ENCODE measurements at regions not wholly inside any gene's neighbourhood (a gene's known extent, or its start where the extent isn't known, plus 50 kb on each side); places are given as distances from the start of the nearest gene placed in this dataset.

DNA sequence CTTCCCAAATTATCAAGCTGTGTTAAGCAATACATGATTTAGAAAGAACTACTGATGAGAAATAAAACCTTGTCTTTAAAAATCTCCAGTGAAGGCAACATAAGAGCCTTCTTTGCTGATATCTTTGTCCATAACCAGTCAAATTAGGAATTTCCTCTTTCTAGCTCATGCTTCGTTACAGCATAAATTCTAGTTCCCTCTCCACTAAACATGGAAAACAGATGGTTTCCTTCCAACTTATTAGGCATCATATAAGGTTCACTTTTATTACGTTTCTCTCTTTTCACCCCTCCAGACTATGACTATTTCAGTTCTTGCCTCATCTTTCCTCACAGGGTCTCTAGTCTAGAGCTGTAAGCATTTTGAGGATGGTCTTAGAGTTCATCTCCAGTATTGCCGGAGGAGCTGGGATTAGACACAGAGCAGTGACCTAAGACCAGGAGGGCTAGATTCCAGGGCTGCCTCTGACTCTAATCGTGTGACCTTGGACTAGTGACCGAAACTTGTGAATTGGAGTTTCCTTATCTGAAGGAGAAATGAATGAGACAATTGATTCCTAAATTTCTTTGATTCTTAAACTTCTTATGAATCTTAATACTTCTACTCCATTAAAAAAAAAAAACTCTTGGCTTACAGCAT is 195.5 kb upstream of the APCDD1 start:
- DNase-seq: no peak

DNA sequence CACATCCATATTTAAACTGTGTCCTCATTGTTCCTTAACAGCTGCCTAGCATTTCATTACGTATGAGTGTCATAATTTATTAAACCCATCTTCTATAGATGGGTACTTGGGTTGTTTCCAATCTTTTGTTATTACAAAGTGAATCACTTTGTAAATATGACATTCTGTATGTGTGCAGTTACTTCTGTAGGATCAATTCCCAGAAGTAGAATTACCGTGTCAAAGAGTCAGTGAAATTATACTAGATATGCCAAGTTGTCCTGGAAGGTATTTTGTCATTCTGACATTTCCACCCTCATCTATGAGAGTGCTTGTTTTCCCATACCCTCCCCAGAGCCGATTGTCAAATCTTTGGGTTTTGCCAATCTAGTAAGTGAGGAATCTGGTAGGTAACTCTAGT is 194.5 kb upstream of the APCDD1 start:
- DNase-seq: no peak

DNA sequence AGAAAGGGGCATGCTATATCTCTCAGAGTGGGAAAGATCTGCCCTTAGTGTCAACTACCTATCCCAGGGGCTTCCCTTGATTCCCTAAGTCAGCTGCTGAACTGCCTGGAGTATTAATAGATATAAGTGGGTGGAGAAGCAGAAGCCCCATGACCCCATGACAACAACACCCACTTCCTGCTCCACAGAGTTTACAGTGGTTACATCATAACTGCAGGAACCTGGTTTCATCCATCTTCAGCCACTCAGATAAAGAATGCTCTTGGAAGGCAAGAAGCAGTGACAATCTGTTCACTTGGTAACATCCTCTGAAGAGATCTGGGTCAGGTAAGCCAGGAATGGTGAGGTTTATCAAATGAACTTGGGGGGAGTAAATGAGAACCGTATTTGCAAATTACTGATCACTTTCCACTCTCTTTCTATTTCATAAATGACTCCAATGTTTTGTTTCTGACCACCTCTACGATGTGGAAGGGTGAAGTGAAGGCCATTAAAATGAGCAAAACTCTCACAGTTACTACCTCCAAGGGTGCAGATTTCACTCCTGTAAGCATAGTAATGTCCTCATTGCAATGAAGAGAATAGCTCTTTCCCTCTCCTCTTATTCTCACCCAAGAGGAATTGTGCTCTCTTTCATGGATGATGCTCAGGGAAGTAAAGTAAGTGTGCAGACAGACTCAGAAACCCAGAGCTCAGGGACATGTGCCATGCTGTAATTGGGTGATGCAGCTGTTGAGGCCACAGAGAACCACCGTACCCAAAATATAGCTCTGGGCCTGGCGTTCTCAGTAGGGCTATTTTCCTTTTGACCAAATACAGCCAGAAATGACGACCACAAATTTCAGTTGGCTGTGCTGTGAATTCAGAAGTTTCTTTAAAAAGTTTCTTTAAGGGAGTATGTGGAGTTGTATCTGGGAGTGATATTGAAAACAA is 192.8 kb upstream of the APCDD1 start:
- no peak for DNase-seq

DNA sequence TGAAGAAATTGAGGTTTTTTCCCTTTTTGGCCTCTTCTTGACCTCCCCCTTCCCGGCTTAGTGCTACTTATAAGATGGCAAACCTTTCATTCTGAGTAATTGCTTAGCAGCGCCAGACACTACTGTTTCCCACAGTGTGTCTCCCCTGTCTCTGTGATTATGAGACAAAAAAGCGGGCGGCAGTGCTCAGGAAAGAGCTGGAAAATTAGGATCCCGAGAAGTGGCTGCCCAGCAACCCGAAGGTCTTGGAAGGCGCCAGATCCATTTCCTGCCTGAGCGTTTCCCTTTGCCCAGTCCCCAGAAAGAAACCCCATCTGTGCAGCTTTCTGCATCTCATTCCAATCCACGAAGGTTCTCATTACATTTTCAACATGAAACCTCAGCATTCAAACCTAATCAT is 191.9 kb upstream of the APCDD1 start:
- DNase-seq: no peak

DNA sequence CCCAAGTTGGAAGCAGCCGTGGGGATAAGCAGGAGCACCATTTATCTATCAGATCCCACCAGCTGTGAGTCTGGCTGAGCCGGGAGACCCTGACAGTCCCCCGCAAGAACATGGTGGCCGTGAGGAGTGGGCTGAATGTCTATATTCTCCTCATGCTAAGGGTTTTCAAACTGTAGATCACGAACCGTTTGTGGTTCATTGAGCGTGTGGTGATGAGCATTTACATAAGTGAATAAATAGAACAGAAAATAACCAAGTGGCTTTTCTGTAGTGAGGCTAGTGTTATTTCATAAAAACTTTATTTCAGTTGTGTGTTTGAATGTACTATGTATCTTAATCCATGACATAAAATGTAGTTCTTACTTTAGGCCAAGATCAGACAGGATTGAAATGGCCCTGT is 190.2 kb upstream of the APCDD1 start:
- no peak for DNase-seq

DNA sequence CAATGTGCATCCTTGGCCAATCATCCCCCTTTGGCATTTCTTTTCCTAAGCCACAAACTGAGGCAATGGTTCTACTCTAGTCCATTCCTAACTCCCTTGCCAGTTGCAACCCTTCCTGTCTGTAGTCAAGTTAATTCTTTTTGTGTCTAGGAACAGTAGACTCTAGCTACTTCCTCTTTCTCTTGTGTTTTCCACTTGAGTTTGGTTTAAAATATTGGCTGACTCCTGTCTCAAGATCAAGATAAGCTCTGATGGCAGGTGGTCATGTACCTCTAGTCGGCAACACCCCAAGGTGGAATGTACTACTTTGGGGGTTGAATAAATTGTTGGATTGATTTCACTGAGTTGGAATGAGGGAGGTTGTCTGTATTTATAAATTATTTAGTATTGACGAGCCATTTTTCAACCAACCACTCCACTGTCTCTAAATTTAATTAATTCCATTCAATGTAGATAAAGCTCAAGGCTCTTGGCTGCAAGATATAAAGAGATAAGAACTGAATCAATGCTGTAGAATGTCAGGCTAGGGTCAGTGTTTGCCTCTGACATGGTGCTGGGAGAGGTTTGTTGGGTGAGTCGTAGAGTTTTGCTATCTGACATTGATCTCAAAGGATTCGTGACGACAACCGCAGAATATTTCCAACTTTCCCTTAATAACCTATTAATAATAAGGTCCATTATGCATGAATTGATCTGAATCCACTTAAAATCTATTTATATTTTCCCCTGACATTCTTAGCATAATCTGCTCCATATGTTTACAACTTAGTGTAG is 188.7 kb upstream of the APCDD1 start:
- no peak for DNase-seq

DNA sequence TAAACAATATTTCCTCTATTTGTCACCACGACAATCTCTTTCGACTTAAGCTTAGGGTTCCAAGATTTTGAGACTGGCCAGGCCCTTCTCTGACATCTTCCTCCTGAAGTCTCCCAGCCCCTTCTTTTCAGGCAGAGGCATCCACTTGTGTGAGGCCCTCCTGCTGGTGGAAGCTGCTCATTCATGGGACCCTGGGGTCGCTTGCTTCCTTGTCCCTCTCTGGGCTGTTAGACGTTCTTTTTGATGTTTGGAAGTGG is 188.2 kb upstream of the APCDD1 start:
- no peak for DNase-seq

DNA sequence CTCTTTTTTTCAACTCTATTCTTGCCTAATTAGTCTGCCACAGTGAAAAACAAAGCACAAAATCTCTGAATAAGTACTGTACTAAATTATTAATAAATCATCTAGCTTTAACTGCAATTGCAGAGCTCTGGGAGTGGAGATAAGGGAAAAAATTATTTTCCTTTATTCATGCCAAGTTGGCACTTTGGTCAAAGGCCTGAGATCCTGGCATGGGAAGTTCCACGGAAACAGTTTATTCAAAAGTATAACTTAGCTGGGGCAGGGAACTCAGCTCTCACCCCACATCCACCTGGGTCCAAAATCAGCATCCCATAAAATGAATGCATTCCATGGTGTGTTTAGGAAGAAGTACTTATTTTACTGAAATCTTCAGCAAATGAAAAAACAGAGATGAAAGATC is 185.2 kb upstream of the APCDD1 start:
- no peak for DNase-seq

DNA sequence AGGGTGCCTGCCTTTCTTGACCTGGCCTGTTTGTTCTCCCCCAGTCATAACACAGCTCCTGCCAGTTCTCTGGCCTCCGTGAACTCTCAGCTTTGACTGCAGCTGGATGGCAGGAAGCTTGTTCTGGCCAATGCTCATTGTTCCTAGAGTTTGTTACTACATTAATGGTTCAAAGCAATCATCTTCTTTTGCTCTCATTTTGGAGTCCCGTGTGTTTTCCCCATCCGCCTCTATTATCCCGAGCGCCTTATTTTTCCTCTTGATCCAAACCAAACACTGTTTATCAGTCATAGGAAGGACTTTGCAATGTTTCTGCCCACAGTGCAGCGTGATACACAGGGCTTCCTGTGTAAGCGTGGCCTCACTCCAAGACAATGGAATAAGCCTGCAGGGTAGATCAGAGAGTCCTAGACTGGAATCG is 184.3 kb upstream of the APCDD1 start:
- DNase-seq: no peak

DNA sequence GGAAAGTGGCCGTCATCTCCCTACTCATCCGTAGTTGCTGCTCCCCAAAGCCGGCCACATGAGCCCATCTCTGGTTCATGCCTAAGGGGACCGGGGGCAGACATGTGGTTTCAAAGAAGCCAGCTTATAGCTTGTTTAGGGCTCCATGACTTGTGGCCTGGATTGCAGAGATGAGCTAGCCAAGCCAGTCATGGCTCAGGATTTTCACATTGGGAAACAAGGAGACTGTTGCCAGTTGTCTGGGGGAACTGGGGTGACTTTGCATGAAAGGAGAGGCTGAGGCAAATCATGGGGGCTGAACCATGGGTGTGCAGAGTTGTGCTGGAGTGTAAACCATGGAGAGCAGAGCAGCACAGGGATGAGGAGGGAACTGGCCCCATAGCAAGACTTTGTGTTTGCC is 183.0 kb upstream of the APCDD1 start:
- no peak for DNase-seq

DNA sequence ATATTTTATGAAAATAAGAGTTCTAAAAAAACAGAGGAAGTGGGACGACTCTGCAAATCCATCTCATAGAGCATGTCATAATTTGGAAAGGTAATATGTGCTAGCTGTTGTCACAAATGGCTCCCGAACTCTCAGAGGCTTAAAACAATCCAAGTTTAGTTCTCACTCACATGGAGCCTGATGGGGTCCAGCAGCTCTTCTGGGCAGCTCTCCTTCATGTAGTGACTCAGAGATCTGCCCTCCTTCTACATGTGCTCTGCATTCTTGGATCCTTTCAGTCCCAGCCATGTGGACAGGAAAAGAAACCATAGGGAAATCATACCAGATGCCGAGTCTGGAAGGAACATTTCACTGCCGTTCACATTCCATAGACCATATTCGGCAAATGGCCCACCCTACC is 180.1 kb upstream of the APCDD1 start:
- DNase-seq: no peak

DNA sequence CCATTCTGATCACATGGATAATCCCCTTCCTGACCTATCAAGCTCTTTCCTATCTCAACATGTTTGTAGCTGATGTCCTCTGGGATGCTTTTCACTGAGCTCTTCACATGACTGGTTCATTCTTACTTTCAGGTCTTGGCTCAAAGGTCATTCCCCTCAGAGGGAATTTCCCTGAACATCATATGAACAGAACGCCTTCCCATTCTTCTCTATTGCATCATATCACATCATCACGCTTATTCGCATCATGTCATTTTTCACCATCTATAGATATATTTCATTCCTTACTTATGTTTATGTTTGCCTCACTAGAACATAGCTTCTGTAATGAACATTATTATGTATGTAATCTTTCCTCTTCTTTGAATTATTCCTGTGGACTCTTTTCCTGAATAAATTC is 178.9 kb upstream of the APCDD1 start:
- no peak for DNase-seq

DNA sequence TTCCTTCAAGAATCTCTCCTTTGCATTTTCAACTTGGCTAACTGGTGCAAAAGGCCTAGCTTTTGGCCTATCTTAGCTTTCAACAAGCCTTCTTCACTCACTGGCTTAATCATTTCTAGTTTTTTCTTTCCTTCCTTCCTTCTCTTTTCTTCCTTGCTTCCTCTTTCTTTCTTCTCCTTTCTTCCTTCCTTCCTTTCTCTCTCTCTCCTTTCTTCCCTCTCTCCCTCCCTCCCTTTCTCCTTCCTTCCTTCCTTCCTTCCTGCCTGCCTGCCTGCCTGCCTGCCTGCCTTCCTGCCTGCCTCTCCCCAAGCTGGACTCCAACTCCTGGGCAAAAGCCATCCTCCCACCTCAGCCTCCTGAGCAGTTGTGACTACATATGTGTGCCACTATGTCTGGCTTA is 176.2 kb upstream of the APCDD1 start:
- no peak for DNase-seq

DNA sequence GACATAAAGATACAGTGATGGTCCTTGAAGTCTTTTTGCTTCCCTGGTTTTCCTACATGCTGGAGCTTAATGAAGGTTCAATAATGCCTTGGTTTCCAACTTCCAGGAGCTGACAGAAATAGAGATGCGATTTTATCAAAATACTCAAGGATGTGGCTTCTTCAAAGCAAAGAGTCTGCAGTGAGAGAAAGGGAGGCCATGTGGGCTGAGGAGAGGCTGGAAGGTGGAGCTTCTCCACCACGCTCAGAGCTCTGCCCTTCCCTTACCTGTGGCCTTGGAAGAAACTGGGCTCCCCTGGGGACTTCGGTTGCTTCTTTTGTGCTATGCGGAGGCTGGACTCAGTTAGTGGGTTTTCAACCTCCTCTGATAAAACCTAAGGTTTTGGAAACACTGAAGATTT is 175.0 kb upstream of the APCDD1 start:
- DNase-seq: no peak

DNA sequence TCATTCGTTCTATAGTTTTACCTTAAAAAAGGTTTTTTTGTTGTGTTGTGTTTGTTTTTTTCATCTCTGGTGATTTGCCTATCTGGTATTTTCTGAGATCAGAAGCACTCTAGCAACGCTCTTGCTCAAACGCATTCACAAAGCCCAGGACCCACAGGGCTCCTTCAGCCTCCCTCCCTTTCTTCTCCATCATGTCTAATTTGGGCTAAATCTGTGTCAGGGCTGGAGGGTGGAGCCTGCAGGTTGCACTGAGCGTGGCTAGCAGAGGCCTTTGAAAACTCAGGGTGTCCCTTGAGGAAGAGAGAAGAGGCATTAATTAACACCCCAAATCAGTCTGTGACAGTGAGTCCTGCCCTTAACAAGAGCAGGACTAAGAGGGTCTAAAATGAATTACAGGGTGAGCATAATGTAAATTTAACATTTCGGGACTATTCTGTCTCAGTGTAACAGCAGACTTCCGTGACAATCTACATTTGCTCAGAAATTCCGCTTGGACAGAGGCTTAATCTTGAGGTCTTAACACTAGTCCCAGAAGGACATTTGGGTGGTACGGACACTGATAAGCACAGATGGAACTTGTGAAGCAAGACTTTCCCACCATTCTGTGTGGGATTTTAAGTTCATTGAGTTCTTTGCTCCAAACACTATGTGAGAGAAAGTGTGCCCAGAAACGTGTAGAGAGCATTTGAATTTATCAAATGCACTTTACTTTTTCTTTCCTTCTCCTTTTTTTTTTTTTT is 174.4 kb upstream of the APCDD1 start:
- DNase-seq: no peak

DNA sequence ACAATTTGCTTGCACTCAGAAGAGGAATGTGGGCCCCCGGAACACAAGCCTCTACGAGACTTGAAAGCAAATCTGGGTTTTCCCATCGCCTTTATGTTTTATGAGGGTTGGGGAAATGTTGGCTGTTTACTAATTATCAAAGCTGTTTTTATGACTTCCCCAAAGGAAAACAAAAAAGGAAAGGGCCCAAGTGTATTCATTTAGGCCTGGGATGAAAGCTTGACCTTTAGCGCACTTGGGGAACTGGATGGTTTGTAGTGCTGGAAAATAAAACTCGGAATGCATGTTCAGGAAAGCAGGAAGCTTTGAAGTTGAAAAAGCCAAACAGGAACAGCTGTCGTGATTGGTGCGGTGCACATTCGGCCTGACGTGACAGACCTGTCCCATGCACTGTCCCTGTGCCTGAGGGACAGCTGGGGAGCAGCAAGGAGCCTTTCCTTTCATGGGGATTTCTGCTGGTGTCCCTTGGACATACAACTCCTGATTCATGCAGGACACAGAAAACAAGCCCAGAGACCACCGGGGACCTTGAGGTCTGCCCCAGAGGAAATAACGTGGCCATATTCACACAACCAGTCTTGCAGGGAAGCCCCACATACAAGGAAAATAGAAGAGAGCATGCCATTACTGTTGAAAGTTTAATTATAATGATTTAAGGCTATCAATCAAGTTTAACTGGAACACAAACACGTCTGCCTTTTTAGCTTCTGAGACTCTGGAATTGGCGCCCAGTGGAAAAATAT is 169.7 kb upstream of the APCDD1 start:
- no peak for DNase-seq

DNA sequence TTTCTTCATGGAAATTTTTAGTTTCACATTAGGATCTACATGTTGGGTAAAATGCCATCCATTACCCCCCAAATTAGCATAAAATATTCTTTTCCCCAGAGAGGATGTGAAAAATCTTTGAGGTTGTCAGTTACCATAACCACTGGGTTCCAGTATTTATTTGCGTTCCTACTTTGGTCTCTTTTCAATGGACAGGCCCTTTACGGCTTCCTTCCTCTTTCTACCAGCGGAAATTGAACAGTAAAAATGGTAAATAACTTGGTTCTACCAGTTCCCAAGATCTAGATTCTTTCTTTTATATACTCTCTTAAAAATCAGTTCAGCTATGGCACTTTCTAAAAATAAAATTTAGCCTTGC is 169.2 kb upstream of the APCDD1 start:
- DNase-seq: no peak

DNA sequence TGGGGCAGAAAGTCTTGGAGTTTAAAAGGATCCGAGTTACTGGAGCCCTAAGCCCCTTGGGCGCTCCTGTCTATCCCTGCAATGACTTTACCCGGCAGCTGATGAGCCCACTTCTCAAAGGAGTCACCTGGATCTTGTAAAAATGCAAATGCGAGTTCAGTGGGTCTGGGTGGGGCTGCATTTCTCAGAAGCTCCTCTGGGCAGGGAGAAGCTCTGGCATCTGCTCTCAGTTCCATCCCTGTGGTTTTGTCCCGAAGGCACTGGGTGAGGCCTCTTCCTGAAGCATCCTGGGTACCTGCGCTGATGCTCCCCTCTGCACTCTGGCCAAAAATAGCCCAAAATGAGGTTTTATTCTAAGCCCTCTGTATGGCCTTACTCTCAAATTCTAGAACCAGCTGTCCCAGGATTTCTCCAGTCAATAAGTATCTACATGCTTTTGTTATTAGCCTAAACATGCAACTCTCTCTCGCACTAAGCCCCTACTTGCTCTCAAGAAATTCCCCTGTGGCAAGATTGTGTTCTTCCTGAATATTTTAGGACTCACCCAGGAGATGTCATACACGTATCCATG is 167.8 kb upstream of the APCDD1 start:
- no peak for DNase-seq

DNA sequence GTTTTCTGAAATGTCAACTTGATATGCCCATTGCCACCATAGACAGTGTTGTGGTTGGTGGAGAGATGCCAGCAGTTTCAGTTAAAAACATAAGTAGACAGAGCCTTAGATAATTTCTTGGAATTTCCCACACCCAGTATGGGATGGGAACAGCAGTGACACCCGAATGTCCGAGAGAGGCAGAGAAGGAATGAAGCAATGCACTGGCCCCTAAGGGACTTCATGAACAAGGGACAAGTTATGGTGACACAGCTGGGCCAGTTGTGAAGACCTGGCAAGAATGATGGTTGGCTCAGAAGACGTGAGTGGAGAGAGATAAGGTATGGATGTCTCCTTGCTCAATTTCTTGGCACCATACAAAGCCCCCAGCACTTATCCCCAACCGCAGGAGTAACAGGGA is 165.2 kb upstream of the APCDD1 start:
- no peak for DNase-seq

DNA sequence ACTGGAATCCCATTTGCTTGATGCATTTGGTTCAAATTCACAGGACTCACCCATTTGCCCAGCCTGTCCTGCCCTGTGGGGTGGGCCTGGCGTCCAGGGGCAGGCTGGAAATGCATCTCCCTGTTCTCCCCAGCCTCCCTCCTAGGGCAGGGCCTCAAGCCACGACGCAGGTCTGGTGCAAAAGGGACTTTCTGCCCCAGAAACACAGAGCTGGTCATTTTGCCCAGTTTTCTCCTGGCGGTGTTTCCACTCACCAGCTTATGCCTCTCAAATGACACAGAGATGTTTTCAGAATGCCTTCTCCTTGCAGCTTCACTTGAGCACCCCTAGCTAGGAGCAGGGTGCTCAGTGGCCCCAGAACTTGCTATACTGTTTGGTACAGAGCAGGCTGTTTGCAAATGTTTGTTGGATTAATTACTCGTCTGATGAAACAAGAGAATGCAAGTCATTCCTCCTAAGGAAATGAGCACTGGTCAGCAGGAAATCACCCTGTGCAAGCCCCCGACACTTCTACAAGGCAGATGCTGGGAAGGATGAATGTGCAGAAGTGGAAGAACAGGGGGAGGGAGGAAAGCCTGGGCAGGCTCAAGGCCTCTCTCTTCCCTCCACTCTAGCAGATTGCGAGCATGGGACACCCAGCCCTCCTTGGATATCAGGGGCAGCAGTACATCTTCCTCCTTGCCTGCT is 164.3 kb upstream of the APCDD1 start:
- DNase-seq: no peak

DNA sequence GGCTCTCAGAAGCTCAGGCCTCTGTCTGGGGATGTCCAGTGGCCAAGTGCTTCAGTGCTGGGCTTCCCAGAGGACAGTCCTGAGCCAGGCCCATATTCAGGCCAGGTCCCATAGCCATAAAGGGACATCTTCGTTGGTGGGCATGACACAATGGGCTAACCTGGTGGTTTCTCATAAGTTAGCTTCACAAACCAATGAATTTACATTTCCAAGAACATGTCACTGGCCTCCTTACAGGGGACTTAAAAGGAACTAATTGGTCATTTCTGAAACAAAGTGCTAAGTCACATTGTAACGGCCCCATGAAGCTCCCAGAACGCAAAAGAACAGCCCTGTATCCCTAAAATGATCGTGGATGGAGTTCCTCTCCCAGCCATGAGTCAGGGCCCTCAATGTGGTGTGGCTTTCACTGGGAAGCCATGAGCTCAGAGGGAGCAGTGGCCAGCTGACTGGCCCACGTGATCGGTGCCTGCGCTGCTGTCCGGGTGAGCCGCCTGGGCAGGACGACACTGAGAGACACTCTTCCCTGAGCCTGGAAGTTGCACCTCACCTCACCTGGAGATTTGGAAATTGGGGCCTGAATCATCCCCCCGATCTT is 163.7 kb upstream of the APCDD1 start:
- DNase-seq: no peak

Data from DMS153 (cell line).